HG02571 (cell line): ENCODE measurements at regions not wholly inside any gene's neighbourhood (a gene's known extent, or its start where the extent isn't known, plus 50 kb on each side); places are given as distances from the start of the nearest gene placed in this dataset.

ENCODE experiments used
- ATAC-seq: cut with Tn5 transposase; IDR thresholded peaks from one replicate; pipeline ENCODE4 v1.9.1; 2021; ENCODE audit warnings: mild to moderate bottlenecking, moderate library complexity; ENCODE audit not compliant: unreplicated experiment

- ATAC-seq: no peak
Observed at GRCh38 chr18:46374850-46375249, 270.7 kb downstream of the HAUS1 start.

- no peak for ATAC-seq
Observed at GRCh38 chr18:46377557-46377956, 273.4 kb downstream of the HAUS1 start.

GRCh38 chr18:46378126-46378863 lies 274.1 kb downstream of the HAUS1 start:
- no peak for ATAC-seq

- no peak for ATAC-seq
Observed at GRCh38 chr18:46378864-46379207, 274.7 kb downstream of the HAUS1 start.

- no peak for ATAC-seq
Observed at GRCh38 chr18:46379323-46379950, 275.3 kb downstream of the HAUS1 start.

GRCh38 chr18:46385124-46385523 lies 271.9 kb downstream of the LOXHD1 start:
- no peak for ATAC-seq

GRCh38 chr18:46386788-46387187 lies 270.2 kb downstream of the LOXHD1 start:
- no peak for ATAC-seq

GRCh38 chr18:46387441-46388131 lies 269.4 kb downstream of the LOXHD1 start:
- no peak for ATAC-seq

- no peak for ATAC-seq
Observed at GRCh38 chr18:46388286-46388685, 268.7 kb downstream of the LOXHD1 start.

- ATAC-seq: no peak
Observed at GRCh38 chr18:46392576-46392975, 264.4 kb downstream of the LOXHD1 start.

GRCh38 chr18:46393230-46393629 lies 263.8 kb downstream of the LOXHD1 start:
- ATAC-seq: no peak

GRCh38 chr18:46393961-46394360 lies 263.1 kb downstream of the LOXHD1 start:
- ATAC-seq: no peak

GRCh38 chr18:46395795-46396194 lies 261.2 kb downstream of the LOXHD1 start:
- ATAC-seq: no peak

GRCh38 chr18:46397174-46397573 lies 259.8 kb downstream of the LOXHD1 start:
- ATAC-seq: no peak

- no peak for ATAC-seq
Observed at GRCh38 chr18:46398005-46398404, 259.0 kb downstream of the LOXHD1 start.

- ATAC-seq: no peak
Observed at GRCh38 chr18:46398625-46399024, 258.4 kb downstream of the LOXHD1 start.

GRCh38 chr18:46399303-46399702 lies 257.7 kb downstream of the LOXHD1 start:
- ATAC-seq: no peak

GRCh38 chr18:46400449-46400848 lies 256.6 kb downstream of the LOXHD1 start:
- ATAC-seq: no peak

GRCh38 chr18:46401486-46402070 lies 255.4 kb downstream of the LOXHD1 start:
- no peak for ATAC-seq

GRCh38 chr18:46402396-46402795 lies 254.6 kb downstream of the LOXHD1 start:
- no peak for ATAC-seq

- ATAC-seq: no peak
Observed at GRCh38 chr18:46402945-46403344, 254.1 kb downstream of the LOXHD1 start.
